GM23338 (cell line): ENCODE measurements at regions not wholly inside any gene's neighbourhood (a gene's known extent, or its start where the extent isn't known, plus 50 kb on each side); places are given as distances from the start of the nearest gene placed in this dataset.

Experiments used
- CREB1 ChIP-seq: fragments of 250-450 bp; sonication (Bioruptor Pico); IDR thresholded peaks from 2 replicates; pipeline ENCODE4 v1.5.0; 2020; ENCODE audit warnings: low read depth, mild to moderate bottlenecking, moderate library complexity
- CTCF ChIP-seq, 2 experiments: fragments of 200-600 bp in 1 of 2; sonication (generic) in 1 of 2; conservative IDR thresholded peaks; 2 replicates each; pipeline versions ENCODE4 v1.5.1 to v1.6.1; 2016 to 2017; ENCODE audit warnings: antibody characterized with exemption in 2 of 2, low read depth in 2 of 2, mild to moderate bottlenecking in 2 of 2, moderate library complexity in 1 of 2
- ETS1 ChIP-seq: IDR thresholded peaks from 2 replicates; pipeline ENCODE4 v1.6.1; 2016; ENCODE audit warnings: antibody characterized with exemption
- EZH2 ChIP-seq: fragments of 200-600 bp; sonication (generic); IDR thresholded peaks from one replicate; pipeline ENCODE4 v1.8.0; 2017; ENCODE audit warnings: antibody characterized with exemption, mild to moderate bottlenecking, low read depth; ENCODE audit not compliant: unreplicated experiment
- EZH2phosphoT487 ChIP-seq: fragments of 200-600 bp; sonication (generic); IDR thresholded peaks from one replicate; pipeline ENCODE4 v1.8.1; 2018; ENCODE audit warnings: antibody characterized with exemption; ENCODE audit not compliant: unreplicated experiment
- JUNB ChIP-seq: IDR thresholded peaks from one replicate; pipeline ENCODE4 v1.6.1; 2016; ENCODE audit warnings: antibody characterized with exemption; ENCODE audit not compliant: unreplicated experiment
- NANOG ChIP-seq: IDR thresholded peaks from 2 replicates; pipeline ENCODE4 v1.6.1; 2016; ENCODE audit warnings: antibody characterized with exemption, borderline replicate concordance
- POLR2AphosphoS5 ChIP-seq: IDR thresholded peaks from 2 replicates; pipeline ENCODE4 v1.6.1; 2016; ENCODE audit warnings: antibody characterized with exemption, low read depth
- REST ChIP-seq: IDR thresholded peaks from one replicate; pipeline ENCODE4 v1.6.1; 2018; ENCODE audit warnings: antibody characterized with exemption; ENCODE audit not compliant: unreplicated experiment
- STAT1 ChIP-seq: IDR thresholded peaks from one replicate; pipeline ENCODE4 v1.6.1; 2016; ENCODE audit warnings: antibody characterized with exemption; ENCODE audit not compliant: unreplicated experiment
- ZNF114 ChIP-seq: fragments of 250-450 bp; sonication (Bioruptor Pico); IDR thresholded peaks from 2 replicates; pipeline ENCODE4 v1.5.0; 2020; ENCODE audit warnings: mild to moderate bottlenecking, moderate library complexity
- ZNF331 ChIP-seq: fragments of 250-450 bp; sonication (Bioruptor Pico); IDR thresholded peaks from 2 replicates; pipeline ENCODE4 v1.5.0; 2020; ENCODE audit warnings: low read depth, mild to moderate bottlenecking, moderate library complexity
- ZNF462 ChIP-seq: fragments of 250-450 bp; sonication (Bioruptor Pico); IDR thresholded peaks from 2 replicates; pipeline ENCODE4 v1.5.0; 2020; ENCODE audit warnings: mild to moderate bottlenecking, moderate library complexity

- TF ChIP-seq CTCF (conservative IDR thresholded peaks at IDR 0.05; ENCODE audit: low read depth in 2 of 2) (no peak), EZH2 (no peak), JUNB (no peak), CREB1 (no peak), EZH2phosphoT487 (no peak), POLR2AphosphoS5 (no peak), NANOG (no peak), REST (no peak), STAT1 (no peak), ZNF114 (no peak), ETS1 (no peak), ZNF331 (CRISPR knock-in tag) (no peak), ZNF462 (CRISPR knock-in tag) (no peak)
Measured at GRCh38 chr15:56820333-56820732, 87.0 kb upstream of the ZNF280D start.
